ENCODE measurements at regions not wholly inside any gene's neighbourhood (a gene's known extent, or its start where the extent isn't known, plus 50 kb on each side); places are given as distances from the start of the nearest gene placed in this dataset.

DNA sequence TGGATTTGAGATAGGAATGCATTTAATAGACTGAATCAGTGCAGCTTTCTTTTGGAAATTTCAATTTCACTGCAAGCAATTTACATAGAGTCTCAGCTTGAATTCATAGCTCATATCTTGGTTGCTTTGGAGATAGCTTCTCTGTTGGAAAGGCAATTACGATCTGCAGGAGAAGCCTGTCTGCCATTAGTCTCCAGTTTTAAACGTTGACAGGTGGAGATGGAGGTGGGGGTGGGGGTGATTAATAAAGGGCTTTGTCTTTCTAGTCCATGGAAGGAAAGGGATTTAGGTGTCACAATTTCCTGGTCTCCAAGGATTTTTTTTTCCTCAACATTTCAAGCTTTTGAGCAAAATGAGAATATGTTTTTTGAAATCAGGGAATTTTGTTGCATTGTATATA lies 184.7 kb downstream of the CARTPT start:
- H3K4me3 ChIP-seq (ENCODE audit: insufficient read depth, low read length, poor library complexity, severe bottlenecking) = no peak overlapping the region
- TF ChIP-seq, protein P1, sequence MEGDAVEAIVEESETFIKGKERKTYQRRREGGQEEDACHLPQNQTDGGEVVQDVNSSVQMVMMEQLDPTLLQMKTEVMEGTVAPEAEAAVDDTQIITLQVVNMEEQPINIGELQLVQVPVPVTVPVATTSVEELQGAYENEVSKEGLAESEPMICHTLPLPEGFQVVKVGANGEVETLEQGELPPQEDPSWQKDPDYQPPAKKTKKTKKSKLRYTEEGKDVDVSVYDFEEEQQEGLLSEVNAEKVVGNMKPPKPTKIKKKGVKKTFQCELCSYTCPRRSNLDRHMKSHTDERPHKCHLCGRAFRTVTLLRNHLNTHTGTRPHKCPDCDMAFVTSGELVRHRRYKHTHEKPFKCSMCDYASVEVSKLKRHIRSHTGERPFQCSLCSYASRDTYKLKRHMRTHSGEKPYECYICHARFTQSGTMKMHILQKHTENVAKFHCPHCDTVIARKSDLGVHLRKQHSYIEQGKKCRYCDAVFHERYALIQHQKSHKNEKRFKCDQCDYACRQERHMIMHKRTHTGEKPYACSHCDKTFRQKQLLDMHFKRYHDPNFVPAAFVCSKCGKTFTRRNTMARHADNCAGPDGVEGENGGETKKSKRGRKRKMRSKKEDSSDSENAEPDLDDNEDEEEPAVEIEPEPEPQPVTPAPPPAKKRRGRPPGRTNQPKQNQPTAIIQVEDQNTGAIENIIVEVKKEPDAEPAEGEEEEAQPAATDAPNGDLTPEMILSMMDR (IDR thresholded peaks at IDR 0.05; ENCODE audit: insufficient read depth, low read length, poor library complexity, severe bottlenecking) = no peak
- TF ChIP-seq EZH2phosphoT487 (conservative IDR thresholded peaks at IDR 0.05; ENCODE audit: low read length) = no peak
- H3K9ac ChIP-seq (ENCODE audit: low read length) = no peak overlapping the region
- no peaks in the 10 kb centered on the region for H4K20me1 ChIP-seq (ENCODE audit: low read depth, low read length)
- H3K4me2 ChIP-seq (ENCODE audit: low read depth, low read length, poor library complexity, severe bottlenecking) = no peak overlapping the region
- no peak overlapping the region for H3K27ac ChIP-seq (ENCODE audit: low read depth, low read length)
- H3K9me3 ChIP-seq (ENCODE audit: insufficient read depth, low read length) = no peaks in the 10 kb centered on the region
- H2AFZ ChIP-seq (ENCODE audit: low read depth, low read length, severe bottlenecking) = no peak overlapping the region
- no peaks in the 10 kb centered on the region for H3K36me3 ChIP-seq (ENCODE audit: low read length)
- H3K79me2 ChIP-seq (ENCODE audit: insufficient read depth, low read length) = no peaks in the 10 kb centered on the region
- H3F3A ChIP-seq (ENCODE audit: insufficient read depth) = no peaks in the 10 kb centered on the region
- H3K9me2 ChIP-seq (replicated peaks; ENCODE audit: insufficient read depth, low read length) = no peaks in the 10 kb centered on the region
- H3K27me3 ChIP-seq (ENCODE audit: low read length) = no peaks in the 10 kb centered on the region

DNA sequence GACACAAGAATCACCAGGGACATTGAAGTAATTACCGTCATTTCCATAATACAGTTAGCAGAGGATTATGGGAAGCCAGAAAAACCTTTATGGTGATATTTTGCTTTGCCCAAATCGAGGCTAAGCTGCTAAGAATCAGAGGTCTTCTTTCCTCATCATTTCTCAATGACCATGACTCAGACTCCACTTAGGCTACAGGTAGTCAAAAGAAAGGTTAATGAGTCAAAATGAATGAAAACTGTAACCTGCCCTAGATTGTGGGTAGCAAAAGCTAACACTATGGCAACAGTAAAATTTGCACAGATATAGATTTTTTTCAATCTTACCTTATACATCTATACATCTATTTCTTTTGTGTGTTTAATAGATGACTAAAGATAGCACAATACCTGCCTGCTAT lies 185.8 kb downstream of the CARTPT start:
- no peaks in the 10 kb centered on the region for H3K79me2 ChIP-seq (ENCODE audit: insufficient read depth, low read length)
- H3K4me3 ChIP-seq (ENCODE audit: insufficient read depth, low read length, poor library complexity, severe bottlenecking) = no peak overlapping the region
- no peak overlapping the region for H3K4me2 ChIP-seq (ENCODE audit: low read depth, low read length, poor library complexity, severe bottlenecking)
- no peaks in the 10 kb centered on the region for H4K20me1 ChIP-seq (ENCODE audit: low read depth, low read length)
- no peaks in the 10 kb centered on the region for H3K9me2 ChIP-seq (replicated peaks; ENCODE audit: insufficient read depth, low read length)
- no peak overlapping the region for H3K9ac ChIP-seq (ENCODE audit: low read length)
- no peaks in the 10 kb centered on the region for H3F3A ChIP-seq (ENCODE audit: insufficient read depth)
- no peaks in the 10 kb centered on the region for H3K27me3 ChIP-seq (ENCODE audit: low read length)
- no peaks in the 10 kb centered on the region for H3K36me3 ChIP-seq (ENCODE audit: low read length)
- no peaks in the 10 kb centered on the region for H3K9me3 ChIP-seq (ENCODE audit: insufficient read depth, low read length)
- no peak overlapping the region for H3K27ac ChIP-seq (ENCODE audit: low read depth, low read length)
- TF ChIP-seq, protein P1 (IDR thresholded peaks at IDR 0.05; ENCODE audit: insufficient read depth, low read length, poor library complexity, severe bottlenecking) = no peak
- no peak for TF ChIP-seq EZH2phosphoT487 (conservative IDR thresholded peaks at IDR 0.05; ENCODE audit: low read length)
- no peak overlapping the region for H2AFZ ChIP-seq (ENCODE audit: low read depth, low read length, severe bottlenecking)

DNA sequence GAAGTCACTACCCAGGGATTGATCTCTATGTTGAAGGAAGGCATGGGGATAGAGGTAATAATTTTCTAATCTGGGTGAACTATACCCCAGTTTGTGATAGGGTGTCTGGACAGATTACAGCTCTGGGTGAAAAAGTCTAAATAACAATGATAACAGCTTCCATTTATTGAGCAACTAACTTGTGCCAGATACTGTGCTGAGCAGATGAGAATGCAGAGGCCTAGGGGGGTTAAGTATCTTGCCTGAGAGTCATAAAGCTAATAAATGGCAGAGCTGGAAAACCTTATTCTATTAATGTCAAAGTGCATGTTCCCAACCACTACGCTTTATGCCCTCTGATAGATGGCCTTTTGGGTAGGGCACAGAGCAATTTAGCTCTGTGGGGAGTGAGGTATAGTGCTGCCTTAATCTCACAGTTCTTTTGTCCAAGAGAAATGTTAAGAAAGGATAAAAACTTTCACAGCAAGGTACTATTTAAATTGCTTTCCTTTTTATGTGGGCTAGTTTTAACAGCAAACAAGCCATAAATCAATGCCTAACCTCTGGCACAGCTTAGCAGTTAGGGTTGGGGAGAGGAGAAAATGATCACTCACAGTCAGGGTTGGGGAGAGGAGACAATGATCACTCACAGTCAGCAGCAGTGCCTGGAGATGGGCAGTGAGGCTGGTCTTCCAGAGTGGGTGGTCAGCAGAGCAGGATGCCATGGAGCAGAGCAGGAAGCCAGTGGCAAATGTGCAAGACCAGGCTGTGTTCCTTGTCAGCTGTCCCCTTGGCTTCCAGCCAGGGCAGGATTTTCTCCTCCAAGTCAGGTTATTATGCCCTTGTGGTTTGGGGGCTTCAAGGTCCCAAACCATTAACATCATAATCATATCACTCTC lies 187.0 kb downstream of the CARTPT start:
- no peak overlapping the region for H3K27ac ChIP-seq (ENCODE audit: low read depth, low read length)
- no peaks in the 10 kb centered on the region for H3K27me3 ChIP-seq (ENCODE audit: low read length)
- no peak overlapping the region for H3K9ac ChIP-seq (ENCODE audit: low read length)
- H3K79me2 ChIP-seq (ENCODE audit: insufficient read depth, low read length) = no peaks in the 10 kb centered on the region
- TF ChIP-seq EZH2phosphoT487 (conservative IDR thresholded peaks at IDR 0.05; ENCODE audit: low read length) = no peak
- TF ChIP-seq, protein P1 (IDR thresholded peaks at IDR 0.05; ENCODE audit: insufficient read depth, low read length, poor library complexity, severe bottlenecking) = no peak
- no peak overlapping the region for H3K4me2 ChIP-seq (ENCODE audit: low read depth, low read length, poor library complexity, severe bottlenecking)
- no peaks in the 10 kb centered on the region for H3K9me2 ChIP-seq (replicated peaks; ENCODE audit: insufficient read depth, low read length)
- no peaks in the 10 kb centered on the region for H3K36me3 ChIP-seq (ENCODE audit: low read length)
- H2AFZ ChIP-seq (ENCODE audit: low read depth, low read length, severe bottlenecking) = no peak overlapping the region
- no peak overlapping the region for H3K4me3 ChIP-seq (ENCODE audit: insufficient read depth, low read length, poor library complexity, severe bottlenecking)
- H3K9me3 ChIP-seq (ENCODE audit: insufficient read depth, low read length) = no peaks in the 10 kb centered on the region
- no peaks in the 10 kb centered on the region for H4K20me1 ChIP-seq (ENCODE audit: low read depth, low read length)
- H3F3A ChIP-seq (ENCODE audit: insufficient read depth) = no peaks in the 10 kb centered on the region

Data from SU-DHL-6 (cell line).